ENCODE measurements at regions not wholly inside any gene's neighbourhood (a gene's known extent, or its start where the extent isn't known, plus 50 kb on each side); places are given as distances from the start of the nearest gene placed in this dataset.
"Not testable (repeated sequence)": the region's sequence is repeated elsewhere in the genome, so short reads cannot be mapped to it uniquely, and the experiment has no call there.

DNA sequence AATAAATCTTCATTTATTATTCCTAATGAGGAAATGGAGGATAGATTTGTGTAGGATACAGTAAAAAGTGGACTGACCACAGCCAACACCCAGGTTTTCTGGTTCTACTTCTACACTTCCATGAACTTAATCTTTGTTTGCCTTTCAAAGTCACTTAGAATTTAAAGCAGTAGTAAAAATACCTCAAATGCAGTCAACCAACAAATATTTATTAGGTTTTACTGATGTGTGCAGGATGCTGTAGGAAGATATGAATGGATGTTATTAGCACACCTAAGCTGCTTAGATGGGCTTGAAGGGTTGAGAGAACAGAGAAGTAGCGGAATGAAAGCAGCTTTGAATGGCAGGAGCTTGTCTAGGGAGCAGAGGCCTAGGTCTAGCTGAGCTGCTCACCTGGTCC lies 201.1 kb downstream of the PALM2AKAP2 start:
- no peak for DNase-seq

DNA sequence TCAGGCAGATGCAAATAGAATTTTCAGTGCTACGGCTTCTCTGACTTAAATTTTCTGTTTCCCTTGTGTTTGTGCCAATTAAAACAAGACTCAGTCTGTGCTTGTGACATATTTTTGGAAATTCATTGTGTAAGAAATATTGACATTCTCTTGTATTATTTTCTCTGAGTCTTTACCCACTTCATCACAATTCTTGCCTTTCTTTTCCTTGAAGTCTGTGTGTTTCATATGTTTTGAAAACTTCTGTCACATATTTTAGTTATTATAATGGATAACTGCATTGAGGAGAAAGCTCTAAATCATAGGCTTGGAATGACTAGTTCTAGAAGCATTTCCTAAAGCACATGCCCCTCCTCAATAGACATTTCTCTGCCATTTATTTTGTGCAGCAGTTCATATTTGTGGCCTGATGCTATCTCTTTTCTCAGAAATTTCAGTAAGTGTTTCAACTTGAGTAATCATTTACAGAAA lies 206.6 kb downstream of the PALM2AKAP2 start:
- DNase-seq = no peak

GRCh38 chr9:109989296-109989695 lies 209.3 kb downstream of the PALM2AKAP2 start:
- DNase-seq = no peak

- no peak for DNase-seq
Measured at GRCh38 chr9:109990541-109990940, 210.5 kb downstream of the PALM2AKAP2 start.

DNA sequence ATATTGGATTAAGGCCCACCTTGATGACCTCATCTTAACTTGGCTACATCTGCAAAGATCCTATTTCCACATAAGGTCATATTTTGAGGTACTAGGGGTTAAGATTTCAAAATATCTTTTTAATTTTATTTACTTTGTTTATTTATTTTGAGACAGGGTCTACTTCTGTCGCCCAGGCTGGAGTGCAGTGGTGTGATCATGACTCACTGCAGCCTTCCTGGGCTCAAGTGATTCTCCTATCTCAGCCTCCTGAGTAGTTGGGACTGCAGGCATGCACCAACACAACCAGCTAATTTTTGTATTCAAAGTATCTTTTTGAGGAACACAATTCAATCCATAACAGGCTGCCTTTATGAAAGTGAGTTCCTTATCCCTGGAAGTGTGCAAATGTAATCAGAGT lies 212.3 kb downstream of the PALM2AKAP2 start:
- no peak for DNase-seq

GRCh38 chr9:109993250-109993978 lies 213.4 kb downstream of the PALM2AKAP2 start:
- no peak for DNase-seq

DNA sequence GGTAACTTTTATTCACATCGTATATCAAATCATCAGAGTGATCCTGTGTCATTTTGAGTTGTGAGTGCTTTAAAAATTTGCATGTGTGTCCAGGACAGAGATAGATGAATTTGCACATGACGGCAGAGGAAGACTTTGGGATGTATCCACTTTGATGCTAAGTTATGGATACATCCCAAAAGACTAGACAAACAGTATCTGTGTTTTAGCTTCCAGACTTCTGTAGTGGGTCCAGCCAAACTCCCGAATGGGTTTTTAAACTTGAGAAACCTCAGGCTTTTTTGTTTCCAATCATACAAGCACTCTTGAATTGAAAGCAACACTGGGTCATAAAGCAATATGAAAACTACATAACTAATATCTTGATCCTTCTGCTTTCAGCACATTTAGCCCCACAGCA lies 213.8 kb downstream of the C9orf152 start:
- no peak for DNase-seq

DNA sequence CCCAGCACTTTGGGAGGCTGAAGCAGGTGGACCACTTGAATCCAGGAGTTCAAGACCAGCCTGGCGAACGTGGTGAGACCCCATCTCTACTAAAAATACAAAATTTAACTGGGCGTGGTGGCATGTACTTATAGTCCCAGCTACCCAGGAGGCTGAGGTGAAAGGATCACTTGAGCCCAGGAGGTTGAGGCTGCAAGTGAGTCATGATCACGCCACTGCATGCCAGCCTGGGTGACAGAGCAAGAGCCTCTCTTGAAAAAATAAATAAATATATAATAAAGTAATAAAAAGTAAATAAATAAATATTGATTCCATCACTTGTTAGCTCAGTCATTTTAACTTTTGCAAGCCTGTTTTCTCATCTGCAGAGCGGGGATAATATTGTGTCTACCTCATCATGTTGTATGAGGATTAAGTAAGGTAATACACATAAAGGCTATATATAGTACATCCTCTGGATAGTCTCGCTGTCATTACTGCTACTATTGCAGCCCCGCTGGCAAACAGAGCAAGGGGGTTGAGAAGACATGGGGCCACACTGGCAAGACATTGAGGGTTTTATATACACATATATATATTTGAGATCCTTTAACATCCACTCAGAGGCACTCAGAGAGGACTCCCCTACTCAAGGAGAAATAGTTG lies 210.9 kb downstream of the C9orf152 start:
- no peak for DNase-seq

GRCh38 chr9:109997682-109998081 lies 210.3 kb downstream of the C9orf152 start:
- no peak for DNase-seq

DNA sequence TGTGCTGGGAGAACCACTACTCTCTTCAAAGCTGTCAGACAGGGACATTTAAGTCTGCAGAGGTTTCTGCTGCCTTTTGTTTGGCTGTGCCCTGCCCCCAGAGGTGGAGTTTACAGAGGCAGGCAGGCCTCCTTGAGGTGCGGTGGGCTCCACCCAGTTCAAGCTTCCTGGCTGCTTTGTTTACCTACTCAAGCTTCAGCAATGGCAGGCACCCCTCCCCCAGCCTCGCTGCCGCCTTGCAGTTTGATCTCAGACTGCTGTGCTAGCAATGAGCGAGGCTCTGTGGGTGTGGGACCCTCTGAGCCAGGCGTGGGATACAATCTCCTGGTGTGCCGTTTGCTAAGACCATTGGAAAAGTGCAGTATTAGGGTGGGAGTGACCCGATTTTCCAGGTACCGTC lies 202.4 kb downstream of the C9orf152 start:
- not testable (repeated sequence) for DNase-seq

- DNase-seq = no peak
Measured at GRCh38 chr9:110006657-110007056, 201.3 kb downstream of the C9orf152 start.

DNA sequence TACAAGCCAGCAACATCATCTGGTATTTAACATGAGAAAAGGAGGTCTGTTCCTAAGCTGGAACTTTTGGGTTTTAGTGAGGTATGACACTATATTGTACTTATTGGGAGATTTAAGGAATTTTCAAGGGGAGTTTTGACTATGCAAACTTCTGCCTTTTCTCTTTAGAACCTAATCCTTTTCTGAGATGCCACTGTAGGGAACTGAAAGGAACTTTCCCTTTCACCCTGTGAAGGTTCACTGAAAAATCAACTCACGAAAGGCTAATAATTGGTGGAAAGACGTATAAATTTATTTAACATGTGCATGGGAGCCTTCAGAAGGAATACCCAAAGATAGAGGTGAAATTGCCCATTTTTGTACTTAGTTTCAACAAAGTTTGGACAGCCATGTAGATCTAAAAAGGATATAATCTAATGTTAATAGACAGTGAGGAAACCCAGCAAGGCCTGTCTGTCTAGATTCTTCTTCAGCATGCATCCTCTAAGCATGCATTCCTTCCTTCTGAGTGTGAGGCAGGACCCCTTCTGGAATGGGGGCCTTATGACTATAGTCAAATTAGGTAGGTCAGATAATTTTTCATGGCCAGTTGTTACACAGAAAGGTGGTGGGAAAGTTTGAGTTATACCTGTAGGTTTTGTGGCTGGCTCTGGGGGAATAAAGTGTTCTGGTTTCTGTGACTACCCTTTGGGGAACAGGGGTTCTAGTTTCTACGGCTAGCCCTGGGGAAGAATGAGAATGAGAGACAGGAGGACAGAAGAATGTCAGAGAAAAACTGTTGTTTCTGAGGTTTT lies 200.3 kb downstream of the C9orf152 start:
- DNase-seq = no peak

GRCh38 chr9:110008663-110009062 lies 199.3 kb downstream of the C9orf152 start:
- DNase-seq = no peak

DNA sequence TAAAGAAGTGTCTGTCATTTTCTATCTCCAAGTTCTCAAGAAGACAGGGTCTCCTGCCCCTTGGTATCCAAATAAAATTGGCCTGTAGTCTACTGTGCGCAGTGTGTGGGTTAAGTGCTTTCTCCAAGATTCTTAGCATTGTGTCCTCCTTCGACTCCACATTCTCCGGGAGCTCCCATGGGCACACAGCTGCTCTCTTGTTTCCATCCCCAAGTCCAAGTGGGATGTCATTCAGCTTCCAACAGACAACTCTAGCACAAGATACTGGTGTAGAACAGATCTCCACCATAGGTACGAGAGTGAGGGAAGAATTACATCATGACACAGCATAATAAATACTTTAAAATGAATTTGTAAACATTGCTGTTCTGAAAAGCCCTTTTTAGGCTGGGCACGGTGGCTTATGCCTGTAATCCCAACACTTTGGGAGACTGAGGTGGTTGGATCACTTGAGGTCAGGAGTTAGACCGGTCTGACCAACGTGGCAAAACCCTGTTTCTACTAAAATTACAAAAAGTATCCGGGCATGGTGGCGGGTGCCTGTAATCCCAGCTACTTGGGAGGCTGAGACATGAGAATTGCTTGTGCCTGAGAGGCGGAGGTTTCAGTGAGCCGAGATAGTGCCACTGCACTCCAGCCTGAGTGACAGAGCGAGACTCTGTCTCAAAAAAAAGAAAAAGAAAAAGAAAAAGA lies 196.2 kb downstream of the C9orf152 start:
- no peak for DNase-seq

GRCh38 chr9:110013064-110013463 lies 194.9 kb downstream of the C9orf152 start:
- DNase-seq = no peak

DNA sequence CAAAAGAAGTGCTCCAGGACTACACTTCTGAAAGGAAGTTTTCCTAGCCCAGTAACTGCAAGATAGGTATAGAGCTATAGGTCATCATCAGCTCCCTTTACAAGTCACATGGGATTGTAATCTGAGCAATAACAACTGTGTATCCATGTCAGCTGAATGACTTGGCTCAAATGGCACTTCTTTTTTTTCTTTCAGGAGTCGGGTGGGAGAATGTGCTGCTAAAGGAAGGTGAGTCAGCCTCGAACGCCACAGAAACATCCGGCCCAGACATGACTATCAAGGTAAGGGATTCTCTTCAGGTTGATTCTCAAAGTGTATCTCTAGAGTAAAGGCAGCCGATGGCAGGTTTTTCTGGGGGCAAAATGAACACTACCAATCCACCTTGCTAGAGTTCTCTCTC lies 192.2 kb downstream of the C9orf152 start:
- no peak for DNase-seq

DNA sequence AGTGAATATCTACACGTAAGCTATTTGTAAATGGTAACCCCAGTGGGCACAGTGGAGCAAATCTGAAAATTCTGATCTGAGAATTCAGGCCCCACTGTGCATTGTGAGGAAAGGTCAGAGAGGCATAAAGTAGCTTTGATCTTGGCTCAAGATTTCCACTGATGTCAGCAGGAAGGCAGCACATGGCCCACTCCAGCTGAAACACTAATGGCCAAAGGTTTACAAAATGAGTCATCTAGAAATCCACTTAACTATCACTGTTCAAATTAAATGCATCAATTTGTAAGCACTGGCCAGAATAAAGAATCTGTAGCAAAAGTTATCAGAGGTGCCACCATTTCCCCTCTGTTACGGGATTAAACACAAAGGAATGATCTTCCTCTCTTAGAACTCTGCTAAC lies 191.6 kb downstream of the C9orf152 start:
- DNase-seq = no peak

DNA sequence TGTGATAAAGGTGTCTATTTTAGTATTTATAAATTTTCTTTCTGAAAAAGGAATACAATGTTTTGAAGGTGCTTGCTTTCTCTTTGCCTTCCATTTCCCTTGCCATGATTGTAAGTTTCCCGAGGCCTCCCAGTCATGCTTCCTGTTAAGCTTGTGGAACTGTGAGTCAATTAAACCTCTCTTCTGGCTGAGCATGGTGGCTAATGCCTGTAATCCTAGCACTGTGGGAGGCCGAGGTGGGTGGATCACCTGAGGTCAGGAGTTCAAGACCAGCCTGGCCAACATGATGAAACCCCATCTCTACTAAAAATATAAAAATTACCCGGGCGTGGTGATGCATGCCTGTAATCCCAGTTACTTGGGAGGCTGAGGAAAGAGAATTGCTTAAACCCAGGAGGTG lies 187.7 kb downstream of the C9orf152 start:
- DNase-seq = not testable (repeated sequence)

DNA sequence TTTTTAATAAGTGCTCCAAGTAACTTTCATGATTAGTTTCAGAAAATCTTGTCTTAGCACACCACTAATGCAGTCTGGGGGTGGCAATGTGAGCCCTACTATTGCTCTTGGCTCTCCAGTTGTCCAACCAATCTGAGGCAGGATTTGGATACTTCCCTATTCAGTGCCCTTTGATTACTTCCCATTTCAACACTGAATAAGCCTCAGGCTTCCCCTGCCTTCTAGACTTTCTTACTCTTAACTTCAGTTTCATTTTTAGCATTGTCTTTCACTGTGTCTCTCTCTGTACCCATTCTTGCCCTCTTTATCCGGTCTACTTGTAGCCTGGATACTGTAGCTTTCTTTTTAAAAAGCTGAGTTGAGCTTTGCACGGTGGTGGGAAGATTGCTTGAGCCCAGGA lies 186.1 kb downstream of the C9orf152 start:
- DNase-seq = no peak

GRCh38 chr9:110023221-110023620 lies 184.7 kb downstream of the C9orf152 start:
- not testable (repeated sequence) for DNase-seq

- no peak for DNase-seq
Measured at GRCh38 chr9:110025551-110026170, 182.3 kb downstream of the C9orf152 start.

- no peak for DNase-seq
Measured at GRCh38 chr9:110027671-110028081, 180.3 kb downstream of the C9orf152 start.

GRCh38 chr9:110028271-110028670 lies 179.7 kb downstream of the C9orf152 start:
- DNase-seq = no peak

Data from T-helper 9 cell (primary cell).